IPS DF 19.7 (cell line): ENCODE measurements at regions not wholly inside any gene's neighbourhood (a gene's known extent, or its start where the extent isn't known, plus 50 kb on each side); places are given as distances from the start of the nearest gene placed in this dataset.
"Not testable (repeated sequence)": the region's sequence is repeated elsewhere in the genome, so short reads cannot be mapped to it uniquely, and the experiment has no call there.

ENCODE experiments used
- DNase-seq: peaks from one replicate; pipeline ENCODE4 v3.0.0-alpha.2; 2013; ENCODE audit warnings: low read depth, low spot score

GRCh38 chr6:115271434-115271833, 789.3 kb downstream of the FRK start:
- DNase-seq: no peak

- no peak for DNase-seq
These were observed 789.7 kb downstream of the FRK start for GRCh38 chr6:115270953-115271352.

GRCh38 chr6:115241373-115241772, 819.3 kb downstream of the FRK start:
- DNase-seq: no peak

- DNase-seq: no peak
These were observed 839.5 kb downstream of the FRK start for GRCh38 chr6:115221198-115221597.

GRCh38 chr6:115220551-115221159, 840.0 kb downstream of the FRK start:
- DNase-seq: no peak

DNA sequence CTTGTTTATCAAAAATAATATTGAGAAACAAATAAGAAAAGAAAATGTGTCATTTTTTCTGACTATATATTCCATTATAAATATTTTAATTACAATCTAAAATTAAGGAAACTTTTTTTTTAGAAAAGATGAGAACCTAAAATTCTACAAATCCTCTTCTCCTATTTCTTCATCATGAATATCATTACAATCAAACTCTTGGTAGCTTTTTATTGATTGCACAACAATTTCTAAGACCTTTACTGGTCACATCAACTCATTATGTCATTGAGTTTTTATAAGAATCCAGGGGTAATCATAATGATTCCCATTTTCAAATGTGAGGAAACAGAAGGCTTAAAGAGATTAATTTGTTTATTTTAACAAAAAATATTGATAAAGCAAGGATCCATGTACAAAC, 841.0 kb downstream of the FRK start:
- no peak for DNase-seq

- DNase-seq: no peak
These were observed 843.9 kb downstream of the FRK start for GRCh38 chr6:115216835-115217234.

GRCh38 chr6:115214283-115214682, 846.4 kb downstream of the FRK start:
- DNase-seq: no peak

GRCh38 chr6:115203381-115203780, 857.3 kb downstream of the FRK start:
- no peak for DNase-seq

DNA sequence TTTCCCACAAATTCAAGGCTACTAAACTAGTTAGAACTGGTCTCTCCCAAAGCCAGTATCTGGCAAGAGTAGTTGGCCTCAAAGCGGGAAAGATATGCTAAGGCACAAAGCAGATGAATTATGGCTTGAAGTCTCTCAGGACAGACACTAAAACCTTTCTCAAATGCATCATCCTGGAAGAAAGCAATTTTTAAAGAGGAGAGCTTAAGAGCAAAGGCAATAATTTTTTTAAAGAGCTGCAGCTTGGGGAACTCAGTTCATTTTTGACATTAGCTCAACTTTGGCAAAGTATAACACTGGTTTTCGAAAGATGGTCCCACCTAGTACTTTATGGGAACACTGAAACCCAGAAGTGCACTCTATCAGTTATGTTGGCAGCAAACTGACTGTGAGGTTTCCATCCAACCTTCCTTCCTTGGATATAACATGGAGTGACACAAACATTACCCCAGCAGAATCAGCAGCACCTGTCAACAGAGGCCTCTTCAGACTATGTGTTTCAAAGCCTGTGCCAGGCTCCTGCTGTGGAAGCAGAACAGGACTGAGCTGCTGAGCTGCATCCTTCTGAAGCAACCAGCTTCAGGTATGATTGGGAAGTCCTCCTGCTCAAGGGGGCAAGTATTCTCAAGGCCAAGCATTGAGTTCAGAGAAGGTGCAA, 852.3 kb upstream of the HS3ST5 start:
- DNase-seq: no peak

GRCh38 chr6:115191989-115192388, 849.2 kb upstream of the HS3ST5 start:
- no peak for DNase-seq

DNA sequence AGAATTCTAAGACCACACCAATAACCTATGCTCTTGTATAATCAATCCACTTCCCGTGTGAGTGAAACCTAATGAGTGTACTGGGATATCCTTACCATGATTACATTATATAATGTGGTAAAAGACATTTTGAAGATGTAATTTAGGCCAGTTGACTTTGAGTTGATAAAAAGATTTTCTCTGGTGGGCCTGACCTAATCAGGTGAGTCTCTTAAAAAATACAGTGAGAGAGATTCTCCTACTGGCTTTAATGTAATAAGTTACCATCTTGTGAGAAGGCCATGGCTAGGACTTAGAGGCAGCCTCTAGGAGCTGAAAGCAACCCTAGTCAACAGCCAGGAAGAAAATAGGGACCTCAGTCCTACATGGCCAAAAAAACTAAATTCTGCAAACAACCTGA, 847.7 kb upstream of the HS3ST5 start:
- no peak for DNase-seq

DNA sequence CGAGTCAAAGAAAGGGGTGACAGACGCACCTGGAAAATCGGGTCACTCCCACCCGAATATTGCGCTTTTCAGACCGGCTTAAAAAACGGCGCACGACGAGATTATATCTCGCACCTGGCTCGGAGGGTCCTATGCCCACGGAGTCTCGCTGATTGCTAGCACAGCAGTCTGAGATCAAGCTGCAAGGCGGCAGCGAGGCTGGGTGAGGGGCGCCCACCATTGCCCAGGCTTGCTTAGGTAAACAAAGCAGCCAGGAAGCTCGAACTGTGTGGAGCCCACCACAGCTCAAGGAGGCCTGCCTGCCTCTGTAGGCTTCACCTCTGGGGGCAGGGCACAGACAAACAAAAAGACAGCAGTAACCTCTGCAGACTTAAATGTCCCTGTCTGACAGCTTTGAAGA, 832.6 kb upstream of the HS3ST5 start:
- DNase-seq: not testable (repeated sequence)

GRCh38 chr6:115165912-115166311, 823.1 kb upstream of the HS3ST5 start:
- peak; percentile 17 for DNase-seq

DNA sequence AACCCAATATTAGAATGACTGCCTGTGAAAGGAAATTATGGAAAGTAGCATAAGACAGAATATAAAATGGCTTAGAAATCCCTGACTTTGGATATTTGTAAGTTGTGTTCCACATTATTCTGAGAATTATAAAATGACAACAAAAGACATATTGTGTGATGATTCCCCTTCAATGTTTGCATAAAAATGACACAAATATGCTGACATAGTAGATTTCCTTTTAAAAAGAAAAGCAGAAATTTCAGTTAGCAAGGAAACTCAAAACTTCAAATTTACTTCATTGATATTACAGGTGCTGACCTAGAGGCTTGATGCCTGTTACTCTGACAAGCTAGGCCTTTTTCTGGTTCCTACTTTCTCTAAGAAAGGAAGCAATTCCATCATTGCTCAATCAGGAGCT, 816.9 kb upstream of the HS3ST5 start:
- no peak for DNase-seq

GRCh38 chr6:115137910-115138309, 795.1 kb upstream of the HS3ST5 start:
- no peak for DNase-seq

GRCh38 chr6:115133790-115134189, 791.0 kb upstream of the HS3ST5 start:
- no peak for DNase-seq

GRCh38 chr6:115131709-115132490, 789.1 kb upstream of the HS3ST5 start:
- DNase-seq: no peak

DNA sequence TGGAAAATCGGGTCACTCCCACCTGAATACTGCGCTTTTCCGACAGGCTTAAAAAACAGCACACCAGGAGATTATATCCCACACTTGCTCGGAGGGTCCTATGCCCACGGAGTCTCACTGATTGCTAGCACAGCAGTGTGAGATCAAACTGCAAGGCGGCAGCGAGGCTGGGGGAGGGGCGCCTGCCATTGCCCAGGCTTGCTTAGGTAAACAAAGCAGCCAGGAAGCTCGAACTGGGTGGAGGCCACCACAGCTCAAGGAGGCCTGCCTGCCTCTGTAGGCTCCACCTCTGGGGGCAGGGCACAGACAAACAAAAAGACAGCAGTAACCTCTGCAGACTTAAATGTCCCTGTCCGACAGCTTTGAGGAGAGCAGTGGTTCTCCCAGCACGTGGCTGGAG, 778.7 kb upstream of the HS3ST5 start:
- DNase-seq: not testable (repeated sequence)

GRCh38 chr6:115120391-115120790, 777.6 kb upstream of the HS3ST5 start:
- DNase-seq: no peak

GRCh38 chr6:115091461-115091860, 748.6 kb upstream of the HS3ST5 start:
- no peak for DNase-seq

GRCh38 chr6:115078555-115078954, 735.7 kb upstream of the HS3ST5 start:
- DNase-seq: no peak

DNA sequence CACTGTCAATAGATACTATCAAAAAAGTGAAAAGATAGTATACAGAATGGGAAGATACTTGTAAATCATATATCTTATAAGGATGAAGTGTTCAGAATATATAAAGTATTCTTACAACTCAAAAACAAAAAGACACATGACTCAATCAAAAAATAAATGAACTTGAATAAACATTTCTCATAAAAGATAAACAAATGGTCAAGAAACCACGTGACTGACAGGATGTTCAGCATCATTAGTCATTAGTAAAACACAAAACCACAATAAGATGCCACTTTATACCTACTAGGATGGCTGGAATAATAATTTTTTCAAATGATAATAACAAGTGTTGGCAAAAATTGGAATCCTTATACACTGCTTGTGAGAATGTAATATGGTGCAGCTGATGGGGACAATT, 729.1 kb upstream of the HS3ST5 start:
- DNase-seq: no peak
